Breast epithelium (tissue), 4 donors: ENCODE measurements at regions not wholly inside any gene's neighbourhood (a gene's known extent, or its start where the extent isn't known, plus 50 kb on each side); places are given as distances from the start of the nearest gene placed in this dataset.

Experiments used
- DNase-seq, 2 donors: peaks; one replicate each; pipeline ENCODE4 v3.0.0-alpha.2; 2019; ENCODE audit warnings: low spot score in 2 of 2
- H3K27ac ChIP-seq, 2 donors: fragments of 200-600 bp; sonication (generic) in 1 of 2; one replicate each; pipeline ENCODE4 v1.5.1; 2016 to 2019; ENCODE audit warnings: mild to moderate bottlenecking in 1 of 2
- H3K27me3 ChIP-seq, 2 donors: fragments of 200-600 bp; sonication (generic) in 1 of 2; one replicate each; pipeline versions ENCODE4 v1.5.1 to v1.6.0; 2017 to 2019; ENCODE audit warnings: control low read depth in 1 of 2, mild to moderate bottlenecking in 1 of 2
- H3K36me3 ChIP-seq: fragments of 200-600 bp; one replicate; pipeline ENCODE4 v1.5.1; 2019
- H3K4me1 ChIP-seq, 2 donors: fragments of 200-600 bp; sonication (generic); one replicate each; pipeline ENCODE4 v1.5.1; 2016 to 2019; ENCODE audit warnings: control low read depth in 1 of 2
- H3K4me3 ChIP-seq, 3 donors: fragments of 200-600 bp; sonication (generic); 1 replicate in 2 of 3; 2 replicates in 1 of 3; pipeline ENCODE4 v1.5.1; 2016 to 2019; ENCODE audit warnings: mild to moderate bottlenecking in 3 of 3, moderate library complexity in 2 of 3
- H3K9me3 ChIP-seq, 2 donors: fragments of 200-600 bp; sonication (generic) in 1 of 2; one replicate each; pipeline ENCODE4 v1.5.1; 2016 to 2019; ENCODE audit warnings: control low read depth in 1 of 2
- CTCF ChIP-seq, 3 donors: fragments of 450-650 bp; IDR thresholded peaks; one replicate each; pipeline ENCODE4 v1.5.1; 2016 to 2017; ENCODE audit warnings: antibody characterized with exemption in 3 of 3, mild to moderate bottlenecking in 3 of 3, moderate library complexity in 3 of 3
- POLR2A ChIP-seq: fragments of 450-650 bp; IDR thresholded peaks from one replicate; pipeline ENCODE4 v1.6.1; 2016; ENCODE audit warnings: antibody characterized with exemption, mild to moderate bottlenecking, moderate library complexity
- POLR2AphosphoS5 ChIP-seq, 3 donors: sonication (generic); formaldehyde crosslinking; IDR thresholded peaks; one replicate each; pipeline ENCODE4 v1.6.1; 2017; ENCODE audit warnings: antibody characterized with exemption in 3 of 3
- intact Hi-C: fragments of 100-400 bp; cut with DNase I; formaldehyde crosslinking; loops from one replicate; pipeline ENCODE4 v1.15.1; 2023; ENCODE audit warnings: low total_unique reads

GRCh38 chr2:121860033-121860757 lies 104.7 kb downstream of the TSN start:
- no peak for DNase-seq
- Histone ChIP-seq H3K27ac (no peak overlapping the region), H3K36me3 (no peaks in the 10 kb centered on the region), H3K9me3 (peaks cover 0 to 6% of the 10 kb centered on the region in 2 donors), H3K4me3 (no peak overlapping the region), H3K4me1 (no peaks in the 10 kb centered on the region), H3K27me3 (peaks cover 0 to 6% of the 10 kb centered on the region in 2 donors)
- intact Hi-C loops: no loop called here
- TF ChIP-seq POLR2AphosphoS5 (IDR thresholded peaks at IDR 0.05) (no peak), CTCF (IDR thresholded peaks at IDR 0.05) (no peak), POLR2A (no peak)

GRCh38 chr2:121860758-121861227 lies 105.3 kb downstream of the TSN start:
- intact Hi-C loops: no loop called here
- no peak overlapping the region for H3K27ac ChIP-seq

GRCh38 chr2:121862286-121862685 lies 106.8 kb downstream of the TSN start:
- H3K4me1 ChIP-seq: no peaks in the 10 kb centered on the region
- H3K4me3 ChIP-seq: no peak overlapping the region
- TF ChIP-seq POLR2AphosphoS5 (IDR thresholded peaks at IDR 0.05): no peak
- TF ChIP-seq POLR2A: no peak
- TF ChIP-seq CTCF (IDR thresholded peaks at IDR 0.05): no peak
- H3K27me3 ChIP-seq: peaks cover 0 to 6% of the 10 kb centered on the region in 2 donors
- peaks cover 0 to 6% of the 10 kb centered on the region in 2 donors for H3K9me3 ChIP-seq
- no peaks in the 10 kb centered on the region for H3K36me3 ChIP-seq
- H3K27ac ChIP-seq: no peak overlapping the region
- intact Hi-C loops: no loop called here
- no peak for DNase-seq

More at GRCh38 chr2:121860758-121861227, 105.3 kb downstream of the TSN start:
- peaks cover 0 to 6% of the 10 kb centered on the region in 2 donors for H3K27me3 ChIP-seq
- H3K9me3 ChIP-seq: peaks cover 0 to 6% of the 10 kb centered on the region in 2 donors
- H3K36me3 ChIP-seq: no peaks in the 10 kb centered on the region
- DNase-seq: no peak
- TF ChIP-seq POLR2AphosphoS5 (IDR thresholded peaks at IDR 0.05): no peak
- no peak for TF ChIP-seq CTCF (IDR thresholded peaks at IDR 0.05)
- no peak for TF ChIP-seq POLR2A
- H3K4me1 ChIP-seq: no peaks in the 10 kb centered on the region
- no peak overlapping the region for H3K4me3 ChIP-seq

GRCh38 chr2:121865914-121866313 lies 110.5 kb downstream of the TSN start:
- Histone ChIP-seq H3K4me3 (no peak overlapping the region), H3K27me3 (no peaks in the 10 kb centered on the region), H3K36me3 (no peaks in the 10 kb centered on the region), H3K9me3 (peaks cover 0 to 6% of the 10 kb centered on the region in 2 donors), H3K27ac (no peak overlapping the region), H3K4me1 (no peaks in the 10 kb centered on the region)
- intact Hi-C loops: loop anchor here (5.0 kb wide), 1 partner anchor 89 kb away; no protein-coding TSS in a partner anchor
- no peak for DNase-seq
- TF ChIP-seq CTCF (IDR thresholded peaks at IDR 0.05) (no peak), POLR2AphosphoS5 (IDR thresholded peaks at IDR 0.05) (no peak), POLR2A (no peak)

GRCh38 chr2:121866789-121867188 lies 111.3 kb downstream of the TSN start:
- intact Hi-C loops: loop anchor here (5.0 kb wide), 1 partner anchor 89 kb away; no protein-coding TSS in a partner anchor
- Histone ChIP-seq H3K36me3 (no peaks in the 10 kb centered on the region), H3K9me3 (peaks cover 0 to 6% of the 10 kb centered on the region in 2 donors), H3K27ac (no peak overlapping the region), H3K27me3 (no peaks in the 10 kb centered on the region), H3K4me3 (no peak overlapping the region), H3K4me1 (no peaks in the 10 kb centered on the region)
- TF ChIP-seq POLR2AphosphoS5 (IDR thresholded peaks at IDR 0.05): no peak
- no peak for TF ChIP-seq CTCF (IDR thresholded peaks at IDR 0.05)
- TF ChIP-seq POLR2A: no peak
- DNase-seq: no peak
